OCI-LY1 (cell line): ENCODE measurements at regions not wholly inside any gene's neighbourhood (a gene's known extent, or its start where the extent isn't known, plus 50 kb on each side); places are given as distances from the start of the nearest gene placed in this dataset.

Source experiments
- CTCF ChIP-seq: fragments of 200-600 bp; sonication (generic), shearing (Covaris generic); IDR thresholded peaks from 2 replicates; pipeline ENCODE4 v1.5.1; 2017; ENCODE audit warnings: mild to moderate bottlenecking, antibody characterized with exemption, low read length, moderate library complexity, mixed read lengths
- EZH2 ChIP-seq: fragments of 200-600 bp; sonication (generic), shearing (Covaris generic); IDR thresholded peaks from 2 replicates; pipeline ENCODE4 v1.8.0; 2017; ENCODE audit warnings: borderline replicate concordance, mixed run types, mild to moderate bottlenecking, antibody characterized with exemption, low read length, moderate library complexity, mixed read lengths

- TF ChIP-seq CTCF (no peak), EZH2 (no peak)
Measured at GRCh38 chr13:112150352-112150751, 83.4 kb downstream of the SOX1 start.
